ENCODE measurements at regions not wholly inside any gene's neighbourhood (a gene's known extent, or its start where the extent isn't known, plus 50 kb on each side); places are given as distances from the start of the nearest gene placed in this dataset.

DNA sequence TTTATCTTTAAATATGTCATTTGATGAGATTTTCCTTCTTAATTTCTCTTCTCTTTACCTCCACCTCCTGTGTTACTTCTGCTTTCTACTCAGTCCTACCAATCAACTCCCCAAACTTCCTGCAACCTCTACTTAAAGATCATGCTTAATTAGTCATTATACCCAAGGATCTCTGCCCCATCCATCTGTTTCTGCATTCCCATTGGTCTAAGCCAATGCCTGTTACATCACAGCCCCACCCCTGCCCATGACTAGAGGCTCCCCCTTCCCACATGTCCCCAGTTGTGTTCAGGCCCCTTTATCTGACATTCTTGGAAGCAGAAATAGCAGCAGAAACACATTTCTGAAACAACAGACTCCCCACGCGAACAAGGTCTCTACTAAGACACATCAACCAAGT, 319.1 kb upstream of the NFE2L3 start:
- Histone ChIP-seq H3K27me3 (ENCODE audit: control insufficient read depth, insufficient read depth, low read length) (no peaks in the 10 kb centered on the region), H3K4me3 (ENCODE audit: insufficient read depth, low read depth, low read length) (no peak overlapping the region), H3K36me3 (replicated peaks; ENCODE audit: control insufficient read depth, insufficient read depth, low read length) (no peaks in the 10 kb centered on the region)
- no peak for DNase-seq

- no peak overlapping the region for H3K4me3 ChIP-seq (ENCODE audit: insufficient read depth, low read depth, low read length)
- H3K27me3 ChIP-seq (ENCODE audit: control insufficient read depth, insufficient read depth, low read length): no peaks in the 10 kb centered on the region
- no peak for DNase-seq
- no peaks in the 10 kb centered on the region for H3K36me3 ChIP-seq (replicated peaks; ENCODE audit: control insufficient read depth, insufficient read depth, low read length)
Observed at GRCh38 chr7:25834050-25834449, 317.9 kb upstream of the NFE2L3 start.

DNA sequence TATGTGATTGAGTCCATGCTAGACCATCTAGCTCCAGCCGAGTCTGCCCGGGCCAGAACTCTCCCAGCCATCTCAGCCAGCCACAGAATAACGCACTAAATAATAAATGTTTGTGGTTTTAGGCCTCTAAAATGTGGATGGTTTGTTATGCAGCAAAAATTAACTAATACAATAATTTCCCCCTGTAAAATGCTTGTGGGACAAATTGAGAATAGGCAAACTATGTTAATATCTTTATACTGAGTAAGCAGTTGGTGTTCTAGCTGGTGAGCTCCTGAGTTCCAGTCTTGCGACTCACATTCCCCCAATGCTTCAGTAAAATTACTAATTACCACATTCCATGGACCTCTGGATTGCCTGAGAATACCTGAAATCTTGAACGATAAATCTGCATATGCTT, 316.8 kb upstream of the NFE2L3 start:
- Histone ChIP-seq H3K4me3 (ENCODE audit: insufficient read depth, low read depth, low read length) (no peak overlapping the region), H3K36me3 (replicated peaks; ENCODE audit: control insufficient read depth, insufficient read depth, low read length) (no peaks in the 10 kb centered on the region), H3K27me3 (ENCODE audit: control insufficient read depth, insufficient read depth, low read length) (no peaks in the 10 kb centered on the region)
- no peak for DNase-seq

DNA sequence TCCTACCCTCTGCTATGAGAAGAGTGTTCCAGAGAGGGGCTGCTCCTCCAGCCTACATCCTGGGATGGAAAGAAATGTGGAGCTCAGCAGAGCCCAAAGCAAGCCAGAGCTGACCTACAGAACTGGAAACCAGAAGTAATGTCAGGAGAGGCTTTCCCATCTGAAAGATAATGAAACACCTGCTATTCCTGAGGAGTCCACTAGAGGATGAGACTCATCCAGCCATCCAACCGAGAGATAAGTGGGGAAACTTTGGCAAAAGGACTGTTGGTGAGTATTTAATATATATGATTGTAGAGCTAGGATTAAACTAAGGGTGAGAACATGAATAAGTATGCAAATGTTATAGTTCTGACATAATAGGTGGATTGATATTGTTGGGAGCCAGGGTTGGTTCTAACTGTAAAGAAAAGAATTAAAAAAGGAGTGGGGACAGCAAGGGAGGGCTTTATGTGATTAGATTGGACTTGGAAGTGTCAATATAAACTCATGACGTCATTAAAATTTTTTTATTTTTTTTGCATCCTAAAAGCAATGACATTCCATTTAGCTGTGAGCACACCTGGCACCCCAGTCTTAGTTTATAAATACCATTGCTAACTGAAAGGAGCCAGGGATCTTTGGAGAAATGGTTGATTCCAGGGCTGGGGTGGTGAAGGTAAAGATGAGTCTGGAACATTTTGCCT, 312.8 kb upstream of the NFE2L3 start:
- no peak overlapping the region for H3K4me3 ChIP-seq (ENCODE audit: insufficient read depth, low read depth, low read length)
- DNase-seq: no peak
- no peaks in the 10 kb centered on the region for H3K27me3 ChIP-seq (ENCODE audit: control insufficient read depth, insufficient read depth, low read length)
- H3K36me3 ChIP-seq (replicated peaks; ENCODE audit: control insufficient read depth, insufficient read depth, low read length): no peaks in the 10 kb centered on the region

DNA sequence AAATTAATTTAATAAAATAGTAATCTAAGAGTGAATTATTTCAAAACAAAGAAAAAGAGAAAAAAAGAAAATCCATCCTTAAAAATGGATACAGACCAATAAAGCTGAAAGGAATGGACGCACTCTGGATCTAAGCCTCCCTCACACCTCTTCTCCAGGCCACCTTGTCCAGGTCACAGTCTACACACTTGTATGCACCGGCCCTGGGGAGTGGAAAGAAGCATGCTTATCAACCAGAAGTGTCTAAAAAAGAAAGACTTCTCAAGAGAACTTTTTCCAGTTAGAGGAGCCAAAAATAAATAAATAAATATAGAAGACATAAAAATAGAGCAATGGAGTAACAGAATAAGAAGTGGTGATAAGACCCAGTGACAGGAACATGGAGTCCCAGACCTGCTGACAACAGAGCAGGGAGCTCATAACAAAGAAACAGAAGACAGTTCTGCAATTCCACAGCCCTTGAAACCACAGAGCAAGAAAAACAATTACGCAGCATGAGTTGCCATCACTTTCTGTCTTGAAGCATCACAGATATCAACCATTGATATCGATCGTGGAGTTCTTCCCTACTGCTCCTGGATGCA, 311.7 kb upstream of the NFE2L3 start:
- Histone ChIP-seq H3K36me3 (replicated peaks; ENCODE audit: control insufficient read depth, insufficient read depth, low read length) (no peaks in the 10 kb centered on the region), H3K4me3 (ENCODE audit: insufficient read depth, low read depth, low read length) (no peak overlapping the region), H3K27me3 (ENCODE audit: control insufficient read depth, insufficient read depth, low read length) (no peaks in the 10 kb centered on the region)
- no peak for DNase-seq

GRCh38 chr7:25841575-25841974, 310.4 kb upstream of the NFE2L3 start:
- H3K36me3 ChIP-seq (replicated peaks; ENCODE audit: control insufficient read depth, insufficient read depth, low read length): no peaks in the 10 kb centered on the region
- no peak overlapping the region for H3K4me3 ChIP-seq (ENCODE audit: insufficient read depth, low read depth, low read length)
- H3K27me3 ChIP-seq (ENCODE audit: control insufficient read depth, insufficient read depth, low read length): no peaks in the 10 kb centered on the region
- DNase-seq: no peak

- Histone ChIP-seq H3K4me3 (ENCODE audit: insufficient read depth, low read depth, low read length) (no peak overlapping the region), H3K36me3 (replicated peaks; ENCODE audit: control insufficient read depth, insufficient read depth, low read length) (no peaks in the 10 kb centered on the region), H3K27me3 (ENCODE audit: control insufficient read depth, insufficient read depth, low read length) (no peaks in the 10 kb centered on the region)
- no peak for DNase-seq
Observed at GRCh38 chr7:25842201-25842733, 309.7 kb upstream of the NFE2L3 start.

GRCh38 chr7:25843467-25843866, 308.5 kb upstream of the NFE2L3 start:
- H3K4me3 ChIP-seq (ENCODE audit: insufficient read depth, low read depth, low read length): no peak overlapping the region
- no peak for DNase-seq
- H3K27me3 ChIP-seq (ENCODE audit: control insufficient read depth, insufficient read depth, low read length): no peaks in the 10 kb centered on the region
- H3K36me3 ChIP-seq (replicated peaks; ENCODE audit: control insufficient read depth, insufficient read depth, low read length): no peaks in the 10 kb centered on the region

- no peaks in the 10 kb centered on the region for H3K27me3 ChIP-seq (ENCODE audit: control insufficient read depth, insufficient read depth, low read length)
- no peaks in the 10 kb centered on the region for H3K36me3 ChIP-seq (replicated peaks; ENCODE audit: control insufficient read depth, insufficient read depth, low read length)
- DNase-seq: no peak
Observed at GRCh38 chr7:25844102-25844870, 307.7 kb upstream of the NFE2L3 start.

GRCh38 chr7:25845464-25845863, 306.5 kb upstream of the NFE2L3 start:
- no peak for DNase-seq
- Histone ChIP-seq H3K36me3 (replicated peaks; ENCODE audit: control insufficient read depth, insufficient read depth, low read length) (no peaks in the 10 kb centered on the region), H3K4me3 (ENCODE audit: insufficient read depth, low read depth, low read length) (no peak overlapping the region), H3K27me3 (ENCODE audit: control insufficient read depth, insufficient read depth, low read length) (no peaks in the 10 kb centered on the region)

More at GRCh38 chr7:25844102-25844870, 307.7 kb upstream of the NFE2L3 start:
- H3K4me3 ChIP-seq (ENCODE audit: insufficient read depth, low read depth, low read length): no peak overlapping the region

- H3K4me3 ChIP-seq (ENCODE audit: insufficient read depth, low read depth, low read length): no peak overlapping the region
- no peak for DNase-seq
- no peaks in the 10 kb centered on the region for H3K36me3 ChIP-seq (replicated peaks; ENCODE audit: control insufficient read depth, insufficient read depth, low read length)
- H3K27me3 ChIP-seq (ENCODE audit: control insufficient read depth, insufficient read depth, low read length): peaks cover under 1% of the 10 kb centered on the region; the same call in 1 of the 2 replicates
Observed at GRCh38 chr7:25846722-25847121, 305.3 kb upstream of the NFE2L3 start.

DNA sequence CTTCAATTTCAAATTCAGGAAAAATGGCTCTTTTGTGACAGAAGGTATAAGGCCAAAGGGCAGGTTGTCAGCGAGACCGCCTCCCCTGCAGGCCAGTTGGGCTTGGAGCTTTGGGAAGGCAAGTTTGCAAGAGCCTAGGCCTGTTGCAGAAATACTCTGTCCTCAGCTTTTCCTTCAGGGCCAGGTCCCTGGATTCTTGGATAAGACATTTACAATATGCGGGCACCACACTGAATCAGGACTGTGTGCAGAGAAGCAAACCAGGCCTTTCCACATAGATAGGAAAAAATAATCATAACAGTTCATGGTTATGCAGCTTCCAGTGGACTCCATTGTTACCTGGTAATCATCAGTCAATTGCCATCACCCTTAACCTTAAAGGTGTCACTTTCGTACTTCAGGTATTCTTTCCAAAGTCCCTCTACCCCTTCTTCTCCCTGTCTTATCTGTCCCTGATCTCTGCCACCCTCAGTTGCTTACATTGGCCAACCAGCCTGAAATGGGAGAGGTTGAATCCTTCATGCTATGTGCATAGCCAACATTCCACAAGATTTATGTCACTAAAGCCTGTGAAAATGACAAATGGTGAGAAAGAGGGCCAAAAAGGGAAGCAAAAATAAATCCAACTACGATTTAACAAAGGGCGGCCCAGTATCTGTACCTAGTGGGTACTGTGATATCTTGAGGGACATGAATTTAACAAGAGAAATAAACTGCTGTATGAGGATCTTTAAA, 304.5 kb upstream of the NFE2L3 start:
- DNase-seq: no peak

GRCh38 chr7:25849500-25850184, 302.4 kb upstream of the NFE2L3 start:
- no peak for DNase-seq
- H3K4me3 ChIP-seq (ENCODE audit: insufficient read depth, low read depth, low read length): no peak overlapping the region
- H3K27me3 ChIP-seq (ENCODE audit: control insufficient read depth, insufficient read depth, low read length): peaks cover 29% of the 10 kb centered on the region
- H3K36me3 ChIP-seq (replicated peaks; ENCODE audit: control insufficient read depth, insufficient read depth, low read length): no peaks in the 10 kb centered on the region

More for the DNA sequence above, 304.5 kb upstream of the NFE2L3 start:
- Histone ChIP-seq H3K27me3 (ENCODE audit: control insufficient read depth, insufficient read depth, low read length) (peaks cover 8% of the 10 kb centered on the region), H3K4me3 (ENCODE audit: insufficient read depth, low read depth, low read length) (no peak overlapping the region), H3K36me3 (replicated peaks; ENCODE audit: control insufficient read depth, insufficient read depth, low read length) (no peaks in the 10 kb centered on the region)

DNA sequence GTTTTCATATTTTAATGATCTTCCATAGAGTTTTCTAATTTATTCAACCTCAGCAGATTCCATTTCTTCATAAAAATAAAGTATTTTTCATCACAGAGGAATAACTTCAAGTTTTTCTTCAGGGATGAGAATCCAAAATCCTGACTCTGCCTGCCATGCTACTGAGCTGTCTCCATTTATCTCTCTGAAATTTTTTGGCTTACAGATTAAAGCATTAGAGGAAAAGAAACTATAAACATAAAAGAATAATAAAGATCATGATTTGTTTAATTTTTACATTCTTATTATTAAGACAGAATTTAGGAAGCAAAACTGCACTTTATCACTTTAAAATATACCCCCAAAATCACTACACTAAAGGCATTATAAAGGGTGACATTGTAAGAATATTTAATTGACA, 301.8 kb upstream of the NFE2L3 start:
- Histone ChIP-seq H3K36me3 (replicated peaks; ENCODE audit: control insufficient read depth, insufficient read depth, low read length) (no peaks in the 10 kb centered on the region), H3K4me3 (ENCODE audit: insufficient read depth, low read depth, low read length) (no peak overlapping the region), H3K27me3 (ENCODE audit: control insufficient read depth, insufficient read depth, low read length) (peaks cover 29% of the 10 kb centered on the region)
- no peak for DNase-seq
